Stimulated activated naive CD8-positive, alpha-beta T cell treated with anti-CD3 and anti-CD28 coated beads, Interleukin-15, amount 100 ng/mL, for 72 hours (primary cell): ENCODE measurements at regions not wholly inside any gene's neighbourhood (a gene's known extent, or its start where the extent isn't known, plus 50 kb on each side); places are given as distances from the start of the nearest gene placed in this dataset.

Source experiments
- ATAC-seq: fragments of 150-1000 bp; cut with Tn5 transposase; 2 replicates; pipeline ENCODE4 v1.10.0; 2021; ENCODE audit warnings: mild to moderate bottlenecking, moderate library complexity
- DNase-seq, 2 donors: peaks; one replicate each; pipeline ENCODE4 v3.0.0; 2021 to 2022
- H3K27ac Mint-ChIP-seq, 2 donors: one replicate each; pipeline ENCODE4 v1.8.0; 2022; ENCODE audit warnings: mild to moderate bottlenecking in 2 of 2, mixed read lengths in 2 of 2, moderate library complexity in 2 of 2
- H3K27me3 Mint-ChIP-seq: one replicate; pipeline ENCODE4 v1.8.0; 2022; ENCODE audit warnings: mixed read lengths
- H3K4me1 Mint-ChIP-seq: one replicate; pipeline ENCODE4 v1.8.0; 2022; ENCODE audit warnings: mild to moderate bottlenecking, mixed read lengths
- H3K4me3 Mint-ChIP-seq, 2 donors: one replicate each; pipeline ENCODE4 v1.8.0; 2022; ENCODE audit warnings: mild to moderate bottlenecking in 2 of 2, mixed read lengths in 2 of 2, moderate library complexity in 1 of 2
- H3K9me3 Mint-ChIP-seq, 2 donors: one replicate each; pipeline ENCODE4 v1.8.0; 2022; ENCODE audit warnings: mixed read lengths in 2 of 2

GRCh38 chr5:68411161-68411560 lies 195.6 kb downstream of the PIK3R1 start:
- Mint-ChIP-seq H3K27me3 (no peaks in the 10 kb centered on the region), H3K4me1 (peaks cover 17% of the 10 kb centered on the region), H3K4me3 (no peak overlapping the region), H3K9me3 (no peaks in the 10 kb centered on the region), H3K27ac (no peak overlapping the region)
- DNase-seq (no peak), ATAC-seq (no peak)

- ATAC-seq, result no peak
- H3K27me3 Mint-ChIP-seq, result no peaks in the 10 kb centered on the region
- H3K27ac Mint-ChIP-seq, result no peak overlapping the region
- H3K4me3 Mint-ChIP-seq, result no peak overlapping the region
- H3K4me1 Mint-ChIP-seq, result peaks cover 6% of the 10 kb centered on the region
- H3K9me3 Mint-ChIP-seq, result no peaks in the 10 kb centered on the region
- DNase-seq, result no peak
Observed at GRCh38 chr5:68415177-68416085, 199.9 kb downstream of the PIK3R1 start.

- ATAC-seq, result no peak
- H3K4me3 Mint-ChIP-seq, result no peak overlapping the region
- no peaks in the 10 kb centered on the region for H3K9me3 Mint-ChIP-seq
- no peak overlapping the region for H3K27ac Mint-ChIP-seq
- no peak for DNase-seq
- H3K4me1 Mint-ChIP-seq, result peaks cover 6% of the 10 kb centered on the region
- no peaks in the 10 kb centered on the region for H3K27me3 Mint-ChIP-seq
Observed at GRCh38 chr5:68416714-68417113, 201.2 kb downstream of the PIK3R1 start.

- H3K4me1 Mint-ChIP-seq, result peaks cover 19% of the 10 kb centered on the region
- H3K27ac Mint-ChIP-seq, result no peak overlapping the region
- H3K4me3 Mint-ChIP-seq, result no peak overlapping the region
- no peak for ATAC-seq
- no peak for DNase-seq
- H3K27me3 Mint-ChIP-seq, result no peaks in the 10 kb centered on the region
- no peaks in the 10 kb centered on the region for H3K9me3 Mint-ChIP-seq
Observed at GRCh38 chr5:68418201-68418600, 202.6 kb downstream of the PIK3R1 start.

GRCh38 chr5:68418680-68419079 lies 203.1 kb downstream of the PIK3R1 start:
- H3K4me3 Mint-ChIP-seq, result no peak overlapping the region
- DNase-seq, result no peak
- H3K27ac Mint-ChIP-seq, result no peak overlapping the region
- peaks cover 24% of the 10 kb centered on the region for H3K4me1 Mint-ChIP-seq
- H3K27me3 Mint-ChIP-seq, result no peaks in the 10 kb centered on the region
- H3K9me3 Mint-ChIP-seq, result no peaks in the 10 kb centered on the region
- no peak for ATAC-seq

GRCh38 chr5:68419081-68419636 lies 203.6 kb downstream of the PIK3R1 start:
- no peak overlapping the region for H3K27ac Mint-ChIP-seq
- no peak overlapping the region for H3K4me3 Mint-ChIP-seq
- DNase-seq (no peak), ATAC-seq (no peak)
- H3K4me1 Mint-ChIP-seq, result peaks cover 29% of the 10 kb centered on the region
- H3K9me3 Mint-ChIP-seq, result no peaks in the 10 kb centered on the region
- H3K27me3 Mint-ChIP-seq, result no peaks in the 10 kb centered on the region

GRCh38 chr5:68419637-68420452 lies 204.3 kb downstream of the PIK3R1 start:
- no peaks in the 10 kb centered on the region for H3K27me3 Mint-ChIP-seq
- ATAC-seq, result no peak
- peaks cover 36% of the 10 kb centered on the region for H3K4me1 Mint-ChIP-seq
- no peak overlapping the region for H3K27ac Mint-ChIP-seq
- H3K9me3 Mint-ChIP-seq, result no peaks in the 10 kb centered on the region
- H3K4me3 Mint-ChIP-seq, result no peak overlapping the region
- DNase-seq, result no peak

- DNase-seq, result no peak
- Mint-ChIP-seq H3K4me3 (no peak overlapping the region), H3K27ac (peak overlapping the region in 1 of 2 donors; percentile 88)
Observed at GRCh38 chr5:68420476-68421344, 205.2 kb downstream of the PIK3R1 start.

GRCh38 chr5:68421485-68422220 lies 206.1 kb downstream of the PIK3R1 start:
- DNase-seq, result no peak
- Mint-ChIP-seq H3K4me3 (no peak overlapping the region), H3K4me1 (peaks cover 44% of the 10 kb centered on the region), H3K9me3 (no peaks in the 10 kb centered on the region), H3K27me3 (no peaks in the 10 kb centered on the region), H3K27ac (peak overlapping the region in 1 of 2 donors; percentile 68)
- no peak for ATAC-seq

More at GRCh38 chr5:68420476-68421344, 205.2 kb downstream of the PIK3R1 start:
- peaks cover 38% of the 10 kb centered on the region for H3K4me1 Mint-ChIP-seq
- H3K9me3 Mint-ChIP-seq, result no peaks in the 10 kb centered on the region
- no peak for ATAC-seq
- no peaks in the 10 kb centered on the region for H3K27me3 Mint-ChIP-seq

- ATAC-seq (peak; percentile 81), DNase-seq (peak in 1 of 2 donors; percentile 42)
- peaks cover 50% of the 10 kb centered on the region for H3K4me1 Mint-ChIP-seq
- H3K27me3 Mint-ChIP-seq, result no peaks in the 10 kb centered on the region
- peak overlapping the region; percentile 2 to 3 for H3K4me3 Mint-ChIP-seq
- no peaks in the 10 kb centered on the region for H3K9me3 Mint-ChIP-seq
- no peak overlapping the region for H3K27ac Mint-ChIP-seq
Observed at GRCh38 chr5:68423154-68423811, 207.7 kb downstream of the PIK3R1 start.

GRCh38 chr5:68424799-68425537 lies 209.4 kb downstream of the PIK3R1 start:
- H3K27me3 Mint-ChIP-seq, result no peaks in the 10 kb centered on the region
- H3K27ac Mint-ChIP-seq, result peak overlapping the region in 1 of 2 donors; percentile 35
- H3K9me3 Mint-ChIP-seq, result no peaks in the 10 kb centered on the region
- H3K4me1 Mint-ChIP-seq, result peaks cover 60% of the 10 kb centered on the region
- DNase-seq, result peak; percentile 25 to 42
- peak; percentile 91 for ATAC-seq
- no peak overlapping the region for H3K4me3 Mint-ChIP-seq

- no peaks in the 10 kb centered on the region for H3K27me3 Mint-ChIP-seq
- no peak for DNase-seq
- no peaks in the 10 kb centered on the region for H3K9me3 Mint-ChIP-seq
- H3K4me1 Mint-ChIP-seq, result peaks cover 72% of the 10 kb centered on the region
- H3K4me3 Mint-ChIP-seq, result no peak overlapping the region
- ATAC-seq, result no peak
- no peak overlapping the region for H3K27ac Mint-ChIP-seq
Observed at GRCh38 chr5:68426586-68426985, 211.0 kb downstream of the PIK3R1 start.

- ATAC-seq (no peak), DNase-seq (no peak)
- Mint-ChIP-seq H3K4me1 (peaks cover 75% of the 10 kb centered on the region), H3K27me3 (no peaks in the 10 kb centered on the region), H3K9me3 (no peaks in the 10 kb centered on the region), H3K27ac (no peak overlapping the region), H3K4me3 (no peak overlapping the region)
Observed at GRCh38 chr5:68428231-68428811, 212.8 kb downstream of the PIK3R1 start.
